ENCODE measurements at regions not wholly inside any gene's neighbourhood (a gene's known extent, or its start where the extent isn't known, plus 50 kb on each side); places are given as distances from the start of the nearest gene placed in this dataset.
"Not testable (repeated sequence)": the region's sequence is repeated elsewhere in the genome, so short reads cannot be mapped to it uniquely, and the experiment has no call there.

DNA sequence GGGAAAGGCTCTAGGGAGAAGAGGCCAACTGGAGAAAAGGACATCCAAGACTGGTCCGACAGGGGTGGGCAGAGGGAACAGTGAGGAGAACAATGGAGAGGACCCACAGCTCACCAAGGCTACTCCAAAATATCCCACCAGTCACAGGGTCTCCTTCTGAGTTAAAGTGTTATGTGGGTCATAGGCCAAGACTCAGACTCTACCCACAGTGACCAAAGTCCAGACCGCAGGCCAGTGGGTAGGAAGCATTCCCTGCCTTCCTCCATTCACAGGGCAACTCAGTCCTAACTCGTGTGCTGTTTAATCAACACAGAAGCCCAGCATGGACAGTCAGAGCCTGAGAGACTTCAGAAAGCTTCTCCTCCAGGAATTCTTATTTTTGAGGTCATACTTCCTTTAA lies 260.6 kb downstream of the SMAD2 start:
- no peak overlapping the region for H3K27ac ChIP-seq
- ChIA-PET CTCF (no interaction called here), POLR2A (ENCODE audit: low non-redundant PET) (no interaction called here)
- DNase-seq (ENCODE audit: low spot score), result no peak
- TF ChIP-seq, protein P1, sequence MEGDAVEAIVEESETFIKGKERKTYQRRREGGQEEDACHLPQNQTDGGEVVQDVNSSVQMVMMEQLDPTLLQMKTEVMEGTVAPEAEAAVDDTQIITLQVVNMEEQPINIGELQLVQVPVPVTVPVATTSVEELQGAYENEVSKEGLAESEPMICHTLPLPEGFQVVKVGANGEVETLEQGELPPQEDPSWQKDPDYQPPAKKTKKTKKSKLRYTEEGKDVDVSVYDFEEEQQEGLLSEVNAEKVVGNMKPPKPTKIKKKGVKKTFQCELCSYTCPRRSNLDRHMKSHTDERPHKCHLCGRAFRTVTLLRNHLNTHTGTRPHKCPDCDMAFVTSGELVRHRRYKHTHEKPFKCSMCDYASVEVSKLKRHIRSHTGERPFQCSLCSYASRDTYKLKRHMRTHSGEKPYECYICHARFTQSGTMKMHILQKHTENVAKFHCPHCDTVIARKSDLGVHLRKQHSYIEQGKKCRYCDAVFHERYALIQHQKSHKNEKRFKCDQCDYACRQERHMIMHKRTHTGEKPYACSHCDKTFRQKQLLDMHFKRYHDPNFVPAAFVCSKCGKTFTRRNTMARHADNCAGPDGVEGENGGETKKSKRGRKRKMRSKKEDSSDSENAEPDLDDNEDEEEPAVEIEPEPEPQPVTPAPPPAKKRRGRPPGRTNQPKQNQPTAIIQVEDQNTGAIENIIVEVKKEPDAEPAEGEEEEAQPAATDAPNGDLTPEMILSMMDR (conservative IDR thresholded peaks at IDR 0.05; ENCODE audit: low read depth), result no peak

DNA sequence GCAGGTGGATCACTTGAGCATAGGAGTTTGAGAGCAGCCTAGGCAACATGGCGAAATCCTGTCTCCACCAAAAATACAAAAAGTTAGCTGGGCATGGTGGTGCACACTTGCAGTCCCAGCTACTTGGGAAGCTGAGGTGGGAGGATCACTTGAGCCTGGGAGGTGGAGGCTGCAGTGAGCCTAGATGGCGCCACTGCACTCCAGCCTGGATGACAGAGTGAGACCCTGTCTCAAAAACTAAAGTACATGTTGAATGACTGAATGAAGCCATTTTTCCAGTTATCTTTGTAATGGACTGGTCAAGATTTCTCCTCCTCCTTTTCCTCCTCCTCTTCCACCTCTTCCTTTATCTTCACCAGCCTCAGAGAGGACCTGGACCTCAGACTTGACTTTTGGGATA lies 272.0 kb downstream of the SMAD2 start:
- no peak overlapping the region for H3K27ac ChIP-seq
- POLR2A ChIA-PET (ENCODE audit: low non-redundant PET), result no interaction called here
- DNase-seq (ENCODE audit: low spot score), result no peak
- TF ChIP-seq, protein P1 (conservative IDR thresholded peaks at IDR 0.05; ENCODE audit: low read depth), result no peak
- CTCF ChIA-PET, result no interaction called here

DNA sequence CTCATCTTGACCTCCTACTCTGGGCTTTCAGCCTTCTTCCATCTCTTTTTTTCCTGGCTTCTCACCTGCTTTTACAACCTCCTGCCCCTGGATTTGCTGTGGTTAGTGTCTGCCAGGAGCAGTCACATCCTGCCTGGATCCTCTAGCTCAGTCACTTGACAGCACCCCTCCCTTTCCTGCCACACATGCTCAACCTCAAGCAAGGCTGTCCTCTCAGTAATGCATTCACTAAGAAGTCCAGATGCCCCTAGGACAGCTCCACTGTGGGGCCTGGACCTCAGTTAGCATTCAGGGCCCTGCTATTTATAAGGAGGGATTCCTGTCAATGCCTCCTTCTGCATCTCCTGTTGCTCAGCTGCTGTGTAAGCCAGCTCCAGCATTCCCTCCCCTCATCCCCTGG lies 275.5 kb downstream of the SMAD2 start:
- TF ChIP-seq, protein P1 (conservative IDR thresholded peaks at IDR 0.05; ENCODE audit: low read depth), result no peak
- CTCF ChIA-PET, result no interaction called here

DNA sequence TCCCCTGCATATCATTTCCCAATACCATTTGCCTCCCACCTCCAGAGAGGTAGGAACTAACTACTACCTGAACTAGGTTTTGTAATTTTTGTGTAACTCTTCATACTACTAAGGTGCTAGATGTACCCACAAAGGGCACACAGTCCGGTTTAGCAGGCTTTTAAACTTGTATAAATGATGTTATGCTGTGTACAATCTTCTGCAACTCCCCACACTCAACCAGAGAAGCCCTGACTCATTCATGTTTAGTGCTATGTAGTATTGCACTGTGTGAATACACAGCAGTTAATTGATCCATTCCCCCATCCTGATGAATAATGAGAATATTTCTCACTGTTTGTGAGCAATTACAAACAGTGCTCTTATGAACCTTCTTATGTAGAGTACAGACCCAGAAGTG lies 285.6 kb downstream of the SMAD2 start:
- TF ChIP-seq, protein P1 (conservative IDR thresholded peaks at IDR 0.05; ENCODE audit: low read depth), result no peak
- POLR2A ChIA-PET (ENCODE audit: low non-redundant PET), result no interaction called here
- no peak overlapping the region for H3K27ac ChIP-seq
- CTCF ChIA-PET, result no interaction called here
- no peak for DNase-seq (ENCODE audit: low spot score)

More for the DNA sequence above, 275.5 kb downstream of the SMAD2 start:
- POLR2A ChIA-PET (ENCODE audit: low non-redundant PET), result no interaction called here
- no peak for DNase-seq (ENCODE audit: low spot score)
- H3K27ac ChIP-seq, result no peak overlapping the region

DNA sequence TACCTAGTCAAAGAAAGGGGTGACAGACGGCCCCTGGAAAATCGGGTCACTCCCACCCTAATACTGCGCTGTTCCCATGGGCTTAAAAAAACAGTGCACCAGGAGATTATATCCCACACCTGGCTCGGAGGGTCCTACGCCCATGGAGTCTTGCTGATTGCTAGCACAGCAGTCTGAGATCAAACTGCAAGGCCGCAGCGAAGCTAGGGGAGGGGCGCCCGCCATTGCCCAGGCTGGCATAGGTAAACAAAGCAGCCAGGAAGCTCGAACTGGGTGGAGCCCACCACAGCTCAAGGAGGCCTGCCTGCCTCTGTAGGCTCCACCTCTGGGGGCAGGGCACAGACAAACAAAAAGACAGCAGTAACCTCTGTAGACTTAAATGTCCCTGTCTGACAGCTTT lies 292.9 kb downstream of the SMAD2 start:
- H3K27ac ChIP-seq; DNase-seq (ENCODE audit: low spot score); POLR2A ChIA-PET (ENCODE audit: low non-redundant PET): not testable (repeated sequence)
- CTCF ChIA-PET, result interaction anchor here (0.6 kb wide), 1 partner anchor 570 kb away, joined by 3 read pairs; no protein-coding TSS in a partner anchor

DNA sequence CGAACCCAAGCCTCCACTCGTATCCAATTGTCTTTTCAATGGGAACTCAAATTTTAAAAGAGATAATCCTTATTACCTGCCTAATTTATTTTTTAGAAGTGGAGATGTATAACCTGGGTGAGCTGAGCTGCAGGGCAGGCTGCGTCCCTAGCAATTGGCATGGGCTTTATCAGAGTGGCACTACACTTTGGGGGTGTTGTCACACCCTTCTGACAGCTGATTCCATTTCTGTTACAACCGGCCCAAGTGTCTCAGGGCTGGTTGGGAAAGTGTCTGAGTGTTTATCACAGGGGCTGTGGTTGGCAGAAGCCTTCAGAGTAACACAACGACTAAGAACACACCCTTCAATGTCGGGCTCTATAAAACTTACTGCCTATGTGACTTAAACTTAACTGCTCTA lies 295.0 kb downstream of the SMAD2 start:
- TF ChIP-seq, protein P1 (conservative IDR thresholded peaks at IDR 0.05; ENCODE audit: low read depth), result no peak
- H3K27ac ChIP-seq, result no peak overlapping the region
- DNase-seq (ENCODE audit: low spot score), result no peak
- ChIA-PET CTCF (no interaction called here), POLR2A (ENCODE audit: low non-redundant PET) (no interaction called here)

DNA sequence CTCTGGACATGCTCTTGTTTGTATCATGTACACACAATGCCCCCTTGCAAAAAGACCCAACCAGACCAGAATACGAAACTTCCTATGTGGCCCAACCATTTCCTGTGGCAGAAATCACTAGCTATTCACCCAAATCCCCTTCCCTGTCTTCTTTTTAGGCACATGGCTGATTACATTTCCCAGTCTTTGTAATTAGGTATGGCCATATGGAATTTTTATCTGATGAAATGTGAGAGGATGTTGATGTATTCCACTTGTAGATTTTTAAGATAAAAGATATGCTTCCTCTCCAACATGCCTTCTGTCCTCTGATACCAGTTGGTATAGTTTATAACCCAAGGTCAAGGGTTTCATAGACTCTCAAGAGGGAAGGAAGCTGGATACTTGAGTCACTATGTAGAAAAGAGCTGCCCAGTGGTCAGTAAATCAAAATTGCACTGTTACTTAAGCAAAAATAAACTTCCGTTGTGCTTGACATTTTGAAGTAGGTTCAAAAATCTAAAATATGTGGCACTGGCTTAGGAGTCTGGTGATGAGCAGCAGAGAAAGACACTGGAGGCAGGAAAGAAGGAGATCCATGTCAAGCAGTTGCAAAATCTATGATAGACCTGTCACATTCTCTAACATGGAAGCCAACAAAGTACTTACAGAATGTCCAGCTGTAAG lies 297.4 kb downstream of the SMAD2 start:
- H3K27ac ChIP-seq, result no peak overlapping the region
- TF ChIP-seq, protein P1 (conservative IDR thresholded peaks at IDR 0.05; ENCODE audit: low read depth), result no peak
- CTCF ChIA-PET, result no interaction called here
- no peak for DNase-seq (ENCODE audit: low spot score)
- POLR2A ChIA-PET (ENCODE audit: low non-redundant PET), result no interaction called here

Measured in RWPE1 (cell line).